OCI-LY7 (cell line): ENCODE measurements at regions not wholly inside any gene's neighbourhood (a gene's known extent, or its start where the extent isn't known, plus 50 kb on each side); places are given as distances from the start of the nearest gene placed in this dataset.

Experiments
- BruUV-seq: library from RNA; stranded (reverse); fragments of 400-500 nt; replicated peaks from 2 replicates; lab custom pipeline; 2021; lab: Mats Ljungman, UMichigan
- CTCF ChIA-PET: fragments of 300-600 bp; sonication (Branson Sonifier 250); formaldehyde crosslinking; loops from one replicate; lab custom pipeline; 2022; ENCODE audit warnings: antibody characterized with exemption; ENCODE audit not compliant: unreplicated experiment; lab: Charles Lee
- POLR2A ChIA-PET: fragments of 300-600 bp; sonication (Branson Sonifier 250); formaldehyde crosslinking; loops from one replicate; lab custom pipeline; 2022; ENCODE audit warnings: antibody characterized with exemption; lab: Charles Lee
- DNase-seq: peaks from one replicate; pipeline ENCODE4 v3.0.0-alpha.2; 2015; ENCODE audit warnings: low spot score
- H2AFZ ChIP-seq: fragments of 200-600 bp; sonication (generic), shearing (Covaris generic); 2 replicates; pipeline ENCODE4 v1.6.1; 2014; ENCODE audit warnings: mild to moderate bottlenecking, antibody characterized with exemption, low read length, moderate library complexity
- H3K27ac ChIP-seq: fragments of 200-600 bp; sonication (generic); 2 replicates; pipeline ENCODE4 v1.5.1; 2014; ENCODE audit warnings: mixed run types, low read depth, mild to moderate bottlenecking, moderate library complexity, low read length, inconsistent platforms; ENCODE audit not compliant: poor library complexity, severe bottlenecking
- H3K36me3 ChIP-seq: fragments of 200-600 bp; sonication (generic); 2 replicates; pipeline ENCODE4 v1.6.1; 2014; ENCODE audit warnings: mild to moderate bottlenecking, antibody characterized with exemption, low read length, moderate library complexity, mixed read lengths; ENCODE audit not compliant: insufficient read depth
- H3K4me1 ChIP-seq: fragments of 200-600 bp; sonication (generic); 2 replicates; pipeline ENCODE4 v1.5.1; 2014; ENCODE audit warnings: mild to moderate bottlenecking, low read length; ENCODE audit not compliant: insufficient read depth, poor library complexity, severe bottlenecking
- H3K4me2 ChIP-seq: fragments of 200-600 bp; sonication (generic); 2 replicates; pipeline ENCODE4 v1.6.1; 2014; ENCODE audit warnings: mild to moderate bottlenecking, low read length
- H3K4me3 ChIP-seq: fragments of 200-600 bp; sonication (generic); 2 replicates; pipeline ENCODE4 v1.5.1; 2014; ENCODE audit warnings: mild to moderate bottlenecking, low read depth, low read length; ENCODE audit not compliant: poor library complexity, severe bottlenecking
- H3K79me2 ChIP-seq: fragments of 200-600 bp; sonication (generic); 2 replicates; pipeline ENCODE4 v1.6.1; 2016; ENCODE audit warnings: low read depth, mild to moderate bottlenecking, low read length, moderate library complexity, mixed read lengths; ENCODE audit not compliant: insufficient read depth
- H3K9me2 ChIP-seq: fragments of 200-600 bp; sonication (generic); 2 replicates; pipeline ENCODE4 v1.6.1; 2016; ENCODE audit warnings: mild to moderate bottlenecking, low read length, mixed read lengths; ENCODE audit not compliant: insufficient read depth
- H3K9me3 ChIP-seq: fragments of 200-600 bp; sonication (generic); 2 replicates; pipeline ENCODE4 v1.6.1; 2014; ENCODE audit warnings: mild to moderate bottlenecking, mixed run types, low read length, mixed read lengths
- H4K20me1 ChIP-seq: fragments of 200-600 bp; sonication (generic); 2 replicates; pipeline ENCODE4 v1.6.1; 2014; ENCODE audit warnings: mild to moderate bottlenecking, antibody characterized with exemption, low read length, moderate library complexity, mixed read lengths; ENCODE audit not compliant: insufficient read depth
- CTCF ChIP-seq: fragments of 200-600 bp; sonication (generic); conservative IDR thresholded peaks from 2 replicates; pipeline ENCODE4 v1.5.1; 2014; ENCODE audit warnings: mild to moderate bottlenecking, antibody characterized with exemption, low read length, moderate library complexity, mixed read lengths
- EZH2phosphoT487 ChIP-seq: fragments of 200-600 bp; sonication (generic); IDR thresholded peaks from 2 replicates; pipeline ENCODE4 v1.6.1; 2018; ENCODE audit warnings: low read depth, borderline replicate concordance, mild to moderate bottlenecking, mixed run types, antibody characterized with exemption, low read length, moderate library complexity, mixed read lengths
- intact Hi-C: fragments of 100-400 bp; cut with micrococcal nuclease; formaldehyde crosslinking; loops from one replicate; pipeline ENCODE4 v1.10.0; 2022; ENCODE audit not compliant: unreplicated experiment

DNA sequence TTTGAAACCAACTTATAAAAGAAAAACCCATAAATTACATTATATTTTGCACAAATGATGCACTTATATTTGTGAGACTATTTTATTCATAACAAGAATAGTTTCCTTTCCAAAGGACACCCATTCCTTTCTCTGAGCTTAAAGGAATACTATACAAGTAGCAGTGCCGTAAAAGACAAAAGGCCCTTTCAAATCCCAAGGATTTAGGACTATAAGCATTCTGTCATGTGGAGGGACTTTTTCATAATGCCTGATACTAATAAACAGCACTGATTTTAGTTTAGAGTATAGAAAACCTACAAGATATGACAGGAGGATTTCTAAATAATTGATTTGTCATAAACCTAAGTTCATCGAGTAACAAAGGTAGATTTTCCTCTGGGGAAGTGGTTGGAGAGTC lies 1134.2 kb upstream of the ZEB2 start:
- no TSS peak for BruUV-seq
- H4K20me1 ChIP-seq: no peaks in the 10 kb centered on the region
- no peaks in the 10 kb centered on the region for H3K36me3 ChIP-seq
- TF ChIP-seq CTCF (no peak), EZH2phosphoT487 (no peak)
- no peaks in the 10 kb centered on the region for H3K9me3 ChIP-seq
- H2AFZ ChIP-seq: no peak overlapping the region
- no peak overlapping the region for H3K4me3 ChIP-seq
- CTCF ChIA-PET: no interaction called here
- H3K79me2 ChIP-seq: no peaks in the 10 kb centered on the region
- no peaks in the 10 kb centered on the region for H3K4me1 ChIP-seq
- no peak for DNase-seq
- no peak overlapping the region for H3K27ac ChIP-seq
- POLR2A ChIA-PET: no interaction called here
- no peak overlapping the region for H3K4me2 ChIP-seq
- H3K9me2 ChIP-seq: no peaks in the 10 kb centered on the region
- intact Hi-C loops: no loop called here

- POLR2A ChIA-PET: no interaction called here
- BruUV-seq: no TSS peak
Observed at GRCh38 chr2:145653553-145653952, 1133.6 kb upstream of the ZEB2 start.

More at GRCh38 chr2:145653553-145653952, 1133.6 kb upstream of the ZEB2 start:
- Histone ChIP-seq H3K9me2 (no peaks in the 10 kb centered on the region), H3K27ac (no peak overlapping the region), H3K79me2 (no peaks in the 10 kb centered on the region), H3K4me3 (no peak overlapping the region), H2AFZ (no peak overlapping the region), H4K20me1 (no peaks in the 10 kb centered on the region), H3K9me3 (no peaks in the 10 kb centered on the region), H3K4me1 (no peaks in the 10 kb centered on the region), H3K4me2 (no peak overlapping the region), H3K36me3 (no peaks in the 10 kb centered on the region)
- TF ChIP-seq EZH2phosphoT487 (no peak), CTCF (no peak)
- CTCF ChIA-PET: no interaction called here
- intact Hi-C loops: no loop called here
- DNase-seq: no peak
